Mammary epithelial cell (primary cell): ENCODE measurements at regions not wholly inside any gene's neighbourhood (a gene's known extent, or its start where the extent isn't known, plus 50 kb on each side); places are given as distances from the start of the nearest gene placed in this dataset.

Experiments used
- EZH2 ChIP-seq: IDR thresholded peaks from 2 replicates; pipeline ENCODE4 v1.6.1; 2012; ENCODE audit warnings: low read length, inconsistent platforms, borderline replicate concordance
- TF ChIP-seq, protein P1 (sequence below), 2 donors: IDR thresholded peaks in 1 of 2; conservative IDR thresholded peaks in 1 of 2; 2 replicates each; pipeline ENCODE4 v1.5.1; 2011 to 2012; ENCODE audit warnings: inconsistent platforms in 2 of 2, low read length in 2 of 2, mild to moderate bottlenecking in 2 of 2, control low read depth in 1 of 2, low read depth in 1 of 2; ENCODE audit not compliant: insufficient read depth in 1 of 2; ENCODE audit errors: extremely low read depth in 1 of 2

DNA sequence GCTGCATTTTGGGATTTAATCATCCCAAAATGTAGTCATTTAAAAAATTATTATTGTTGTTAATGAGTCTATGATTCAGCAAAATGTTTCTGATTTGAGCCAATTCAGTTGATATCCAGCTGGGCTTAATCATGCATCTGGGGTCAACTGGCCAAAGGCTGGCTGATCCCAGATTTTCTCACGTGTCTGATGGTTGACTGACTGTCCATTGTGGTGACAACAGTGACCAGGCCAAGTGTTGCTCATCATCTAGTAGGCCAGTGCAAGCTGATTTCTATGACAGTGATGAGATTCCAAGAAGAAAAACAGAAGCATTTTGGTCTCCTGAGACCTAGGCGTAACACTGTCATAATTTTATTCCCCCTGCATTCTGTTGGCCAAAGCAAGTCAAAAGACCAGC, 80.1 kb upstream of the ZC3H11B start:
- no peak for TF ChIP-seq EZH2
- TF ChIP-seq, protein P1, sequence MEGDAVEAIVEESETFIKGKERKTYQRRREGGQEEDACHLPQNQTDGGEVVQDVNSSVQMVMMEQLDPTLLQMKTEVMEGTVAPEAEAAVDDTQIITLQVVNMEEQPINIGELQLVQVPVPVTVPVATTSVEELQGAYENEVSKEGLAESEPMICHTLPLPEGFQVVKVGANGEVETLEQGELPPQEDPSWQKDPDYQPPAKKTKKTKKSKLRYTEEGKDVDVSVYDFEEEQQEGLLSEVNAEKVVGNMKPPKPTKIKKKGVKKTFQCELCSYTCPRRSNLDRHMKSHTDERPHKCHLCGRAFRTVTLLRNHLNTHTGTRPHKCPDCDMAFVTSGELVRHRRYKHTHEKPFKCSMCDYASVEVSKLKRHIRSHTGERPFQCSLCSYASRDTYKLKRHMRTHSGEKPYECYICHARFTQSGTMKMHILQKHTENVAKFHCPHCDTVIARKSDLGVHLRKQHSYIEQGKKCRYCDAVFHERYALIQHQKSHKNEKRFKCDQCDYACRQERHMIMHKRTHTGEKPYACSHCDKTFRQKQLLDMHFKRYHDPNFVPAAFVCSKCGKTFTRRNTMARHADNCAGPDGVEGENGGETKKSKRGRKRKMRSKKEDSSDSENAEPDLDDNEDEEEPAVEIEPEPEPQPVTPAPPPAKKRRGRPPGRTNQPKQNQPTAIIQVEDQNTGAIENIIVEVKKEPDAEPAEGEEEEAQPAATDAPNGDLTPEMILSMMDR (conservative IDR thresholded peaks at IDR 0.05 in 1 of 2, IDR thresholded peaks at IDR 0.05 in 1 of 2; ENCODE audit: extremely low read depth in 1 of 2, insufficient read depth in 1 of 2, low read depth in 1 of 2, low read length in 2 of 2): no peak
